Panc1 (cell line): ENCODE measurements at regions not wholly inside any gene's neighbourhood (a gene's known extent, or its start where the extent isn't known, plus 50 kb on each side); places are given as distances from the start of the nearest gene placed in this dataset.

Source experiments
- ATAC-seq: fragments of 200-7000 bp; cut with Tn5 transposase; 2 replicates; pipeline ENCODE4 v1.9.1; 2020; ENCODE audit warnings: mild to moderate bottlenecking, moderate library complexity
- BruUV-seq: library from RNA; stranded (reverse); fragments of 400-500 nt; replicated peaks from 2 replicates; lab custom pipeline; 2021; lab: Mats Ljungman, UMichigan
- CTCF ChIA-PET: fragments of 300-600 bp; sonication (Branson Sonifier 250); formaldehyde crosslinking; loops from one replicate; lab custom pipeline; 2022; ENCODE audit warnings: antibody characterized with exemption; lab: Charles Lee
- POLR2A ChIA-PET: fragments of 300-600 bp; sonication (Branson Sonifier 250); formaldehyde crosslinking; loops from one replicate; lab custom pipeline; 2022; ENCODE audit warnings: antibody characterized with exemption; lab: Charles Lee
- DNase-seq: peaks from one replicate; pipeline ENCODE4 v3.0.0-alpha.2; 2010; ENCODE audit warnings: low read depth, low spot score
- H3K27ac ChIP-seq: 2 replicates; pipeline ENCODE4 v1.5.1; 2011; ENCODE audit warnings: mild to moderate bottlenecking, low read length, inconsistent platforms
- H3K27me3 ChIP-seq: fragments of 200-500 bp; sonication (Bioruptor generic); 2 replicates; pipeline ENCODE4 v1.6.0; 2014; ENCODE audit warnings: low read length, inconsistent platforms; ENCODE audit not compliant: control insufficient read depth, insufficient read depth
- H3K36me3 ChIP-seq: fragments of 200-500 bp; sonication (Bioruptor generic); 2 replicates; pipeline ENCODE4 v1.5.1; 2014; ENCODE audit warnings: inconsistent platforms, mild to moderate bottlenecking, low read length, moderate library complexity; ENCODE audit not compliant: control insufficient read depth, insufficient read depth
- H3K4me1 ChIP-seq: 2 replicates; pipeline ENCODE4 v1.5.1; 2011; ENCODE audit warnings: inconsistent platforms, mild to moderate bottlenecking, low read length, moderate library complexity; ENCODE audit not compliant: control insufficient read depth, insufficient read depth
- H3K4me3 ChIP-seq, 2 experiments: 2 replicates each; pipeline ENCODE4 v1.5.1; 2011 to 2012; ENCODE audit warnings: low read depth in 2 of 2, low read length in 2 of 2, mild to moderate bottlenecking in 2 of 2, inconsistent platforms in 1 of 2, moderate library complexity in 1 of 2
- H3K9me3 ChIP-seq: fragments of 200-500 bp; sonication (Bioruptor generic); 2 replicates; pipeline ENCODE4 v1.5.1; 2014; ENCODE audit warnings: low read depth, mild to moderate bottlenecking, inconsistent platforms, low read length, moderate library complexity; ENCODE audit not compliant: control insufficient read depth, insufficient read depth
- POLR2AphosphoS5 ChIP-seq: IDR thresholded peaks from 2 replicates; pipeline ENCODE4 v1.6.1; 2012; ENCODE audit warnings: mild to moderate bottlenecking, low read depth, low read length, moderate library complexity
- SIN3A ChIP-seq: IDR thresholded peaks from 2 replicates; pipeline ENCODE4 v1.6.1; 2012; ENCODE audit warnings: low read depth, mild to moderate bottlenecking, low read length, moderate library complexity, borderline replicate concordance; ENCODE audit not compliant: insufficient read depth
- TCF7L2 ChIP-seq: IDR thresholded peaks from 2 replicates; pipeline ENCODE4 v1.6.1; 2011; ENCODE audit warnings: mild to moderate bottlenecking, low read depth, low read length, inconsistent platforms
- in situ Hi-C: cut with HindIII; loops from 2 replicates; pipeline ENCODE4 v1.10.0; 2016; ENCODE audit warnings: low sequenced_read_pairs, low pct_unique_long_range_greater_than_20kb
- intact Hi-C: fragments of 100-400 bp; cut with micrococcal nuclease; formaldehyde crosslinking; loops from one replicate; pipeline ENCODE4 v1.10.0; 2022; ENCODE audit not compliant: unreplicated experiment
- TF ChIP-seq, protein P1 (sequence below): fragments of 450-650 bp; IDR thresholded peaks from 2 replicates; pipeline ENCODE4 v1.5.1; 2017; ENCODE audit warnings: mild to moderate bottlenecking
- TF ChIP-seq, protein P2 (sequence below), 2 experiments: IDR thresholded peaks; 2 replicates each; pipeline ENCODE4 v1.6.1; 2011 to 2012; ENCODE audit warnings: low read depth in 2 of 2, control low read depth in 1 of 2, low read length in 1 of 2, mild to moderate bottlenecking in 1 of 2, moderate library complexity in 1 of 2; ENCODE audit not compliant: insufficient read depth in 1 of 2

DNA sequence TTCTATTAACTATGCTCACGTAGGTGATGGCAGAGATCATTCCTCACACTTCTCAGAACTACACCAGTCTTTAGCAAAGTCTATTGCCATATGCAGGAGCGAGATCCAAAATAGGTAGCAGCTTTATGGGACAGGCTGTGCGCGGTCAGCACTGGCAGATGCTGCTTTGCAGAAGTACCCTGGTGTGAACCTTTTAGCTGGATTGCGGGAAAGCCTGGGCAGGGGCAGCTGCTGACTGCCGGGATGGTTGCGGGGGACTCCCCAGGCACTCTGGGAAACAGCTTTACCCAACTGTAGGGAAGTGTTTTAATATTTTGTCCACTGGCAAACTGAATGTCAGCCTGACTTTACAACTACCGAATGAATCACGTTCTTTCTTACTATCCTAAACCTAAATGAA is 251.3 kb downstream of the HS3ST3A1 start:
- no TSS peak for BruUV-seq
- ChIA-PET POLR2A (no interaction called here), CTCF (no interaction called here)
- H3K4me3 ChIP-seq, result no peak overlapping the region
- no peaks in the 10 kb centered on the region for H3K27me3 ChIP-seq
- no peaks in the 10 kb centered on the region for H3K4me1 ChIP-seq
- intact Hi-C loops, result no loop called here
- in situ Hi-C loops, result no loop called here
- H3K36me3 ChIP-seq, result no peaks in the 10 kb centered on the region
- no peak overlapping the region for H3K27ac ChIP-seq
- ATAC-seq (no peak), DNase-seq (no peak)
- H3K9me3 ChIP-seq, result no peaks in the 10 kb centered on the region
- TF ChIP-seq SIN3A (no peak), POLR2AphosphoS5 (no peak), TCF7L2 (no peak)
- TF ChIP-seq, protein P1, sequence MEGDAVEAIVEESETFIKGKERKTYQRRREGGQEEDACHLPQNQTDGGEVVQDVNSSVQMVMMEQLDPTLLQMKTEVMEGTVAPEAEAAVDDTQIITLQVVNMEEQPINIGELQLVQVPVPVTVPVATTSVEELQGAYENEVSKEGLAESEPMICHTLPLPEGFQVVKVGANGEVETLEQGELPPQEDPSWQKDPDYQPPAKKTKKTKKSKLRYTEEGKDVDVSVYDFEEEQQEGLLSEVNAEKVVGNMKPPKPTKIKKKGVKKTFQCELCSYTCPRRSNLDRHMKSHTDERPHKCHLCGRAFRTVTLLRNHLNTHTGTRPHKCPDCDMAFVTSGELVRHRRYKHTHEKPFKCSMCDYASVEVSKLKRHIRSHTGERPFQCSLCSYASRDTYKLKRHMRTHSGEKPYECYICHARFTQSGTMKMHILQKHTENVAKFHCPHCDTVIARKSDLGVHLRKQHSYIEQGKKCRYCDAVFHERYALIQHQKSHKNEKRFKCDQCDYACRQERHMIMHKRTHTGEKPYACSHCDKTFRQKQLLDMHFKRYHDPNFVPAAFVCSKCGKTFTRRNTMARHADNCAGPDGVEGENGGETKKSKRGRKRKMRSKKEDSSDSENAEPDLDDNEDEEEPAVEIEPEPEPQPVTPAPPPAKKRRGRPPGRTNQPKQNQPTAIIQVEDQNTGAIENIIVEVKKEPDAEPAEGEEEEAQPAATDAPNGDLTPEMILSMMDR, result no peak
- TF ChIP-seq, protein P2, sequence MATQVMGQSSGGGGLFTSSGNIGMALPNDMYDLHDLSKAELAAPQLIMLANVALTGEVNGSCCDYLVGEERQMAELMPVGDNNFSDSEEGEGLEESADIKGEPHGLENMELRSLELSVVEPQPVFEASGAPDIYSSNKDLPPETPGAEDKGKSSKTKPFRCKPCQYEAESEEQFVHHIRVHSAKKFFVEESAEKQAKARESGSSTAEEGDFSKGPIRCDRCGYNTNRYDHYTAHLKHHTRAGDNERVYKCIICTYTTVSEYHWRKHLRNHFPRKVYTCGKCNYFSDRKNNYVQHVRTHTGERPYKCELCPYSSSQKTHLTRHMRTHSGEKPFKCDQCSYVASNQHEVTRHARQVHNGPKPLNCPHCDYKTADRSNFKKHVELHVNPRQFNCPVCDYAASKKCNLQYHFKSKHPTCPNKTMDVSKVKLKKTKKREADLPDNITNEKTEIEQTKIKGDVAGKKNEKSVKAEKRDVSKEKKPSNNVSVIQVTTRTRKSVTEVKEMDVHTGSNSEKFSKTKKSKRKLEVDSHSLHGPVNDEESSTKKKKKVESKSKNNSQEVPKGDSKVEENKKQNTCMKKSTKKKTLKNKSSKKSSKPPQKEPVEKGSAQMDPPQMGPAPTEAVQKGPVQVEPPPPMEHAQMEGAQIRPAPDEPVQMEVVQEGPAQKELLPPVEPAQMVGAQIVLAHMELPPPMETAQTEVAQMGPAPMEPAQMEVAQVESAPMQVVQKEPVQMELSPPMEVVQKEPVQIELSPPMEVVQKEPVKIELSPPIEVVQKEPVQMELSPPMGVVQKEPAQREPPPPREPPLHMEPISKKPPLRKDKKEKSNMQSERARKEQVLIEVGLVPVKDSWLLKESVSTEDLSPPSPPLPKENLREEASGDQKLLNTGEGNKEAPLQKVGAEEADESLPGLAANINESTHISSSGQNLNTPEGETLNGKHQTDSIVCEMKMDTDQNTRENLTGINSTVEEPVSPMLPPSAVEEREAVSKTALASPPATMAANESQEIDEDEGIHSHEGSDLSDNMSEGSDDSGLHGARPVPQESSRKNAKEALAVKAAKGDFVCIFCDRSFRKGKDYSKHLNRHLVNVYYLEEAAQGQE (IDR thresholded peaks at IDR 0.05; ENCODE audit: insufficient read depth in 1 of 2, low read depth in 2 of 2, low read length in 1 of 2), result no peak

DNA sequence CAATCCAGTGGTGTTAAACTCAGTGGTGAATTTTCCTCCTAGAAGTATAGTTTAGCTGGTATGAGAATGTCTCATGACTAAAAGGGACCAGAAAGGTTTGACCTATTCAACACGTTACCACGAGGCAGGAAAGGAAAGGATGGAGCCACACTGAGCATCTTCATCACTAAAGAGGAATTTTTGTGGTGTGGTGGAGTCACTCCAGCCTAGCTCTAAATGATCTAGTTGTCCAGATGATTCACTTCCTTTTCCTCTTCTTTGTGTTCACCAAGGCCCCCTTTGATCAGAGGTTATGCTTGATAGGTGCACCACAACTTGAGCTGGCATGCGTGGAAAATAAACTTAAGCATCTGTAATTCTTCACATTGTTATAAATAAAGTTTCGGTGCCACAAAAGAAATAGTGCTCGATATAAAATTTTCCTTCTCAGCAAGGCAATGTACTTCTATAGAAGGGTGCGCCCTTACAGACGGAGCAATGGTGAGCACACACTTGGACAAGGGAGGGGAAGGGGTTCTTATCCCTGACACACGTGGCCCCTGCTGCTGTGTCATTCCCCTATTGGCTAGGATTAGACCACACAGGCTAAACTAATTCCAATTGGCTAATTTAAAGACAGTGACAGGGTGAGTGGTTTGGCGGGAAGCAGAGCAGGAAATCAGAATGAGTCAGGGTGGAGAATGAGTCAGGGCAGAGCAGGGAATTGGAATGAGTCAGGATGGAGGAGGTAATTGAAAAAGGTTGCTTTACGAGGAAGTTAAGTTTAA is 254.6 kb downstream of the HS3ST3A1 start:
- ChIA-PET POLR2A (no interaction called here), CTCF (no interaction called here)
- Histone ChIP-seq H3K4me1 (no peaks in the 10 kb centered on the region), H3K9me3 (no peaks in the 10 kb centered on the region), H3K27ac (no peak overlapping the region), H3K4me3 (no peak overlapping the region), H3K27me3 (no peaks in the 10 kb centered on the region), H3K36me3 (no peaks in the 10 kb centered on the region)
- DNase-seq (no peak), ATAC-seq (no peak)
- in situ Hi-C loops, result no loop called here
- TF ChIP-seq SIN3A, result no peak
- TF ChIP-seq, protein P1, result no peak
- TF ChIP-seq TCF7L2, result no peak
- TF ChIP-seq, protein P2 (IDR thresholded peaks at IDR 0.05; ENCODE audit: insufficient read depth in 1 of 2, low read depth in 2 of 2, low read length in 1 of 2), result no peak
- no peak for TF ChIP-seq POLR2AphosphoS5
- no TSS peak for BruUV-seq
- intact Hi-C loops, result loop anchor here (10.0 kb wide), 2 partner anchors 188 to 718 kb away; partner anchors contain the start of gene COX10
